Sigmoid colon (tissue), 4 donors: ENCODE measurements at regions not wholly inside any gene's neighbourhood (a gene's known extent, or its start where the extent isn't known, plus 50 kb on each side); places are given as distances from the start of the nearest gene placed in this dataset.

ENCODE experiments used
- EP300 ChIP-seq, 4 donors: sonication (generic); formaldehyde crosslinking; IDR thresholded peaks; one replicate each; pipeline ENCODE4 v1.6.1; 2017; ENCODE audit warnings: antibody characterized with exemption in 4 of 4
- POLR2A ChIP-seq, 2 donors: fragments of 450-650 bp; IDR thresholded peaks; one replicate each; pipeline ENCODE4 v1.6.1; 2016; ENCODE audit warnings: antibody characterized with exemption in 2 of 2, mild to moderate bottlenecking in 2 of 2, moderate library complexity in 2 of 2
- POLR2AphosphoS5 ChIP-seq, 4 donors: sonication (generic); formaldehyde crosslinking; IDR thresholded peaks; one replicate each; pipeline ENCODE4 v1.6.1; 2017; ENCODE audit warnings: antibody characterized with exemption in 4 of 4
- TF ChIP-seq, protein P1 (sequence below), 4 experiments: fragments of 450-650 bp in 3 of 4; fragments of 200-600 bp in 1 of 4; IDR thresholded peaks; one replicate each; pipeline ENCODE4 v1.5.1; 2016 to 2019; ENCODE audit warnings: antibody characterized with exemption in 4 of 4, mild to moderate bottlenecking in 3 of 4, moderate library complexity in 2 of 4

GRCh38 chr13:18993884-18994660, 187.6 kb downstream of the TUBA3C start:
- TF ChIP-seq, protein P1, sequence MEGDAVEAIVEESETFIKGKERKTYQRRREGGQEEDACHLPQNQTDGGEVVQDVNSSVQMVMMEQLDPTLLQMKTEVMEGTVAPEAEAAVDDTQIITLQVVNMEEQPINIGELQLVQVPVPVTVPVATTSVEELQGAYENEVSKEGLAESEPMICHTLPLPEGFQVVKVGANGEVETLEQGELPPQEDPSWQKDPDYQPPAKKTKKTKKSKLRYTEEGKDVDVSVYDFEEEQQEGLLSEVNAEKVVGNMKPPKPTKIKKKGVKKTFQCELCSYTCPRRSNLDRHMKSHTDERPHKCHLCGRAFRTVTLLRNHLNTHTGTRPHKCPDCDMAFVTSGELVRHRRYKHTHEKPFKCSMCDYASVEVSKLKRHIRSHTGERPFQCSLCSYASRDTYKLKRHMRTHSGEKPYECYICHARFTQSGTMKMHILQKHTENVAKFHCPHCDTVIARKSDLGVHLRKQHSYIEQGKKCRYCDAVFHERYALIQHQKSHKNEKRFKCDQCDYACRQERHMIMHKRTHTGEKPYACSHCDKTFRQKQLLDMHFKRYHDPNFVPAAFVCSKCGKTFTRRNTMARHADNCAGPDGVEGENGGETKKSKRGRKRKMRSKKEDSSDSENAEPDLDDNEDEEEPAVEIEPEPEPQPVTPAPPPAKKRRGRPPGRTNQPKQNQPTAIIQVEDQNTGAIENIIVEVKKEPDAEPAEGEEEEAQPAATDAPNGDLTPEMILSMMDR (IDR thresholded peaks at IDR 0.05) = no peak
- TF ChIP-seq POLR2A (IDR thresholded peaks at IDR 0.05) (no peak), POLR2AphosphoS5 (IDR thresholded peaks at IDR 0.05) (no peak), EP300 (IDR thresholded peaks at IDR 0.05) (no peak)
